ENCODE measurements at regions not wholly inside any gene's neighbourhood (a gene's known extent, or its start where the extent isn't known, plus 50 kb on each side); places are given as distances from the start of the nearest gene placed in this dataset.
"Not testable (repeated sequence)": the region's sequence is repeated elsewhere in the genome, so short reads cannot be mapped to it uniquely, and the experiment has no call there.

DNA sequence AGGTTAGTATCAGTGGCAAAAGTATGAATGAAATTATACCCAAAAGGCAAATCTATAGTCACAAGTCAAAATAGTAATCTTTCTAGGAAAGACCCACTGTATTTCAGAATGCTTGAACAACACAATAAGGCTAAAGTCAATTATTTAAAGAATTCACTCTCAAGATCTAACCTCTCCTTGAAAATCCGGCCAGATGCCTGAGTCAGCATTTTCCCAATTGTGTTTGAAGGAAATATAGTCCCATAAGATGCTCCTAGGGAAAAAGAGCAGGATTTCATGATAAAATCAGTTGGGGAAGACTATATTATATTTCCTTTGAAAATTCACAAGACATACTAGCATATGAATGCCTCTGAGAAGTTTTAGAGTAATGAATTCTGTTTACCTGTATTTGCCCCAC lies 1075.0 kb downstream of the GRM8 start:
- DNase-seq (ENCODE audit: low spot score): no peak

- no peak for DNase-seq (ENCODE audit: low spot score)
These were observed 1086.1 kb downstream of the GRM8 start for GRCh38 chr7:126166645-126167044.

DNA sequence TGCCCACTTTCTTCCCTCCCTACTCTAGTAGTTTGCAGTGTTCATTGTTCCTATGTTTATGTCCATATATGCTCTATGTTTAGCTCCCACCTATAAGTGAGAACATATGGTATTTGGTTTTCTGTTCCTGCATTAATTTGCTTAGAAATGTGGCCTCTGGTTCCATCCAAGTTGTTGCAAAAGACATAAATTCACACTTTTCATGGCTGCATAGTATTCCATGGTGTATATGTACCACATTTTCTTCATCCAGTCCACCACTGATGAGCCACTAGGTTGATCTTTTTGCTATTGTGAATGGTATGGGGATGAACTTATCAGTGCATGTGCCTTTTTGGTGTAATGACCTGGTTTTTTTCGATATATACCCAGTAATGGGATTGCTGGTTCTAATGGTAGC lies 1089.1 kb downstream of the GRM8 start:
- DNase-seq (ENCODE audit: low spot score): no peak

DNA sequence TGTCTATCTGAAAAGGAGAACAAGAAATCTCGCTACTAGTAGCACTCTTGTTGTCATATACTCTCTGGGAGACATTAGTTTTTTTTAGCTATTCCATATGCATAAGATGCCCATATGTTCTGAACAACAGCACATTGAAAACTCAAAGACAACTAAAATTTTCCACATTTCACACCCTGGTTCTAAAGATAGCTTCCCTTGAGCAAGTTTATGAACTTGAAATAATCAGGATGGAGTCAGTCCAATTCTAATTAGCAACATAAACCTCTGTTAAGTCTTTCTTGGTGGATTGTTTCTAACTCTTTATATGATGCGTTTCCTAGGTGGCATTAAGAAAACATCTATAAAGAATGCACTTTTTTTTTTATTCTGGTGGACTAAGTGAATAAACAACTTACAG lies 1095.3 kb downstream of the GRM8 start:
- no peak for DNase-seq (ENCODE audit: low spot score)

DNA sequence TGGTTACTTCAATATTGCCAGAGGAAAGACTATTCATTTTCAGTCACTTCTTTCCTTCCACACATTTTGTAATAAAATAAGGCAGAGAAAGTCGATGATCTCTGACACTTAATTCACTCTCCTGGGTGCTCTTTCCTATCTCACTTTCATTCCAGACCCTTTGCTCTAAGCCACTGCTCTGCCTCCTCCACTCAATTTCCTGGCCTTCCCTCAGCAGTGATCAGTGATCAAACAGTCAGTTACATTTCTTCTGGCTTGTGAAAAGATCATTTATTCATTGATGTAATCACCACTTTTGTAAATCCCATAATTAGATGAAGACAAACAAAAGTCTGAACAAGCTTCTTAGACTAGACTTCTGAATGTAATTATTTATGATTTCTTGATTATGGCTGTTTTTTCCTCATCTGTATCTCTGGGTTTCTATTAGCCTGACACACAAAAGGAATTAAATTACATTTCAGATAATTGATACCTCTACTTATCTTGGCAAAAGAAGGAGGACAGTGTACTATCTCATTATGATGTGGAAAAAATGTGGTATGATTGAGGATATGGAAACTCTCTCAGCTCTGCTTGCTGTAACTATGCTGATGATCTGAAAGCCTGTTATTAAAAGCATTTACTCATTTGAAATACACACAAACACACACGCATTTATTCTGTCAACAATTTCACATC lies 1102.3 kb downstream of the GRM8 start:
- DNase-seq (ENCODE audit: low spot score): no peak

DNA sequence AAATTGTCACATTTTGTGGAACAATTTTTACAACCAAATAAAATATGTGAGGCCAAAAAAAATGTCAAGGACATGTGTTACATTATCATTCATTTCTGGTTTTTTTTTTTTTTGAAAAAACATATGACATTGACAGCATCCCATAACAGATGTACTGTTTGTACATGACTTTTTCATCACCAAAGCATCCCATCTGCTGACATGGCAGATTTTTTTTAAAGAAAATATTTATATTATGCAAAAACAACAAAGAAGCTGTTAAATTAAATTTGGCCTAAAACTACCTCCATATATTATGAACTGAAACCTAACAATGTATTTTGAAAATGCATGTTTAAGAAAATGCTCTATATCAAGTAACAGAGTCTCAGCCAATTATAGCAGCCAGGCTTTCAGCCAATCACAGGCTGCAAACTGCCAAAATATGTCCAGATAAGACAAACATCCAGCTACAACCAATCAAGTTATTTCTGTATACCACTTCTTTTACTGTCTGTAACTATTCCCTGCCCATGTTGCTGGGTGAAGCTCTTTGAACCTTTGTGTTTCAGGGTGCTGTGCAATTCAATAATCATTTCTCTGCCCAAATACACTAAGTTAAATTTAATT lies 1111.8 kb downstream of the GRM8 start:
- no peak for DNase-seq (ENCODE audit: low spot score)

GRCh38 chr7:126119981-126120380 lies 1132.8 kb downstream of the GRM8 start:
- no peak for DNase-seq (ENCODE audit: low spot score)

DNA sequence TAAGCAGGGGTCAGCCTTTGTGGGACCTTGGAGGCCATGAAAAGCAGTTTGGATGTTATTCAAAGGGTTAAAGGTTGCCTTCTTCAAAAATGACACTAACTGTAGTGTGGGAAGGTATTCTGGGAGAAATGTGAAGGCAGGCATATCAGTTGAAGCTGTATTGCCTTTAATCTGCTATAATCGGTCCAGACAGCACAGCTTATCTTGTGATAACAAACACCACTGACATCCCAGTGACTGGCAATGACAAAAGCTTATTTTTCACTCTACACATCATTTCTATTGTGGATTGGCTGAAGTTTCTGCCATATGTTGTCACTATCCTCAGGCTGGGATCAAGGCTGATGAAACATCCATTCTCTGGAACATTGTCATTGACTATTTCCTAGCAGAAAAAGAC lies 1149.2 kb downstream of the GRM8 start:
- no peak for DNase-seq (ENCODE audit: low spot score)

- no peak for DNase-seq (ENCODE audit: low spot score)
These were observed 1153.4 kb upstream of the POT1 start for GRCh38 chr7:126083014-126083413.

GRCh38 chr7:126079581-126079980 lies 1150.0 kb upstream of the POT1 start:
- DNase-seq (ENCODE audit: low spot score): no peak

DNA sequence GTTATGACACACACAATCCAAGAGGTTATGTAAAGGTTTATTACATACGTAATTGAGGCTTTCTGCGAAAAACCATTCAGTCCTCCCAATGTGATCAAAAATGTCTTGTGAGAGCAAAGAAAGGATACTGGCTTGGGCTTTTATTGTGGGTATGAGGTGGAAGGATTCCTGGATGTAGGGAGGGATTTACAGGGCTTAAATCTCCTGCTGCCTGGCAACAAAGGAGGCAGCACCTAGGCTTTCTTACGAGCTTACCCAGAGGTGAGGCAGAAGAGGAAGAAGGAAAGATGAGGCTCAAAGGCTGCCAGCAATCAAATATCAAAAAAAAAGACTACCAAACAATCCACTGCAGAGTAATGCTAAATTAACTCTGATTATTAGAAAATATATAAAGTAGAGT lies 1149.5 kb upstream of the POT1 start:
- no peak for DNase-seq (ENCODE audit: low spot score)

DNA sequence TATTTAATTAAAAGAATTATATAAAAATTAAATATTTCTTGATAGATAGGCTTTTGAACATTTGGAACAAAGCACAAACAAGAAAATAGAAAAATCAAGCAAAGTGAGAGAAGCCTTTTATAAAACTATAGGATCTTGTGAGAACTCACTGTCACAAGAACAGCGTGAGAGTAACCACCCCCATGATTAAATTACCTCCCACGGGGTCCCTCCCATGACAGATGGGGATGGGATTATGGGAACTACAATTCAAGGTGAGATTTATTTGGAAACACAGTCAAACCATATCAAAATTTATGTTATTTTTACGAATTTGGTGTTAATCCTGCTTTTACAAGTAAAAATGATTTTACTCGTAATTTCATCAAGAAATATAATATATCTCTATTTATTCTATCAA lies 1136.1 kb upstream of the POT1 start:
- no peak for DNase-seq (ENCODE audit: low spot score)

DNA sequence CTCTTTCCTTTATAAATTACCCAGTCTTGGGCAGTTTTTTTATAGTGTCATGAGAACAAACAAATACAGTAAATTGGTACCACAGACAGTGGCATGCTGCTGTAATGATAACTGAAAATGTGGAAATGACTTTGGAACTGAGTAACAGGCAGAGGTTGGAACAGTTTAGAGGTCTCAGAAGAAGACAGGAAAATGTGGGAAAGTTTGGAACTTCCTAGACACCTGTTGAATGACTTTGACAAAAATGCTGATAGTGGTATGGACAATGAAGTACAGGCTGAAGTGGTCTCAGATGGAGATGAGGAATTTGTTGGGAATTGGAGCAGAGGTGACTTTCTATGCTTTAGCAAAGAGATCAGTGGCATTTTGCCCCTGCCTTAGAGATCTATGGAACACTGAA lies 1128.4 kb upstream of the POT1 start:
- DNase-seq (ENCODE audit: low spot score): no peak

- DNase-seq (ENCODE audit: low spot score): not testable (repeated sequence)
These were observed 1127.0 kb upstream of the POT1 start for GRCh38 chr7:126056613-126057012.

DNA sequence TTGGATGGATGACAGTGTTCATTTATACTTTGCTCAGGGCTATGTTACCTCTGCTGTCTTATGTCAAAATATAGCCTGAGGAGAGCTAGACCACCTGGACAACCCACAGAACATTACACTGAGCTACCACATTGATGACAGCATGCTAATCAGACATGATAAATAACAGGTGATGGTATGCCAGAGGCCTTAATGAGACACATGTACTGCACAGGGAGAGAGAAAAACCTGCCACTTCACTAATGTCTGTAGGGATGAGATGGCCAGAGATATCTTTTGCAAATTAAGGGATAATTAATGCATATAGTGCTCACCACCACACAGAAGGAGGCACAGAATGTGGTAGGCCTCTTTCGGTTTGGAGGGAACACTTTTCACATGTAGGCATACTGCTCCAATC lies 1122.6 kb upstream of the POT1 start:
- no peak for DNase-seq (ENCODE audit: low spot score)

GRCh38 chr7:126044662-126045061 lies 1115.0 kb upstream of the POT1 start:
- DNase-seq (ENCODE audit: low spot score): no peak

GRCh38 chr7:126041472-126041871 lies 1111.8 kb upstream of the POT1 start:
- DNase-seq (ENCODE audit: low spot score): no peak

- DNase-seq (ENCODE audit: low spot score): no peak
These were observed 1110.8 kb upstream of the POT1 start for GRCh38 chr7:126040114-126041045.

GRCh38 chr7:126026421-126027088 lies 1096.9 kb upstream of the POT1 start:
- DNase-seq (ENCODE audit: low spot score): no peak

GRCh38 chr7:126022452-126022851 lies 1092.8 kb upstream of the POT1 start:
- DNase-seq (ENCODE audit: low spot score): no peak

- DNase-seq (ENCODE audit: low spot score): no peak
These were observed 1087.1 kb upstream of the POT1 start for GRCh38 chr7:126016722-126017121.

GRCh38 chr7:126005064-126005463 lies 1075.4 kb upstream of the POT1 start:
- DNase-seq (ENCODE audit: low spot score): no peak

DNA sequence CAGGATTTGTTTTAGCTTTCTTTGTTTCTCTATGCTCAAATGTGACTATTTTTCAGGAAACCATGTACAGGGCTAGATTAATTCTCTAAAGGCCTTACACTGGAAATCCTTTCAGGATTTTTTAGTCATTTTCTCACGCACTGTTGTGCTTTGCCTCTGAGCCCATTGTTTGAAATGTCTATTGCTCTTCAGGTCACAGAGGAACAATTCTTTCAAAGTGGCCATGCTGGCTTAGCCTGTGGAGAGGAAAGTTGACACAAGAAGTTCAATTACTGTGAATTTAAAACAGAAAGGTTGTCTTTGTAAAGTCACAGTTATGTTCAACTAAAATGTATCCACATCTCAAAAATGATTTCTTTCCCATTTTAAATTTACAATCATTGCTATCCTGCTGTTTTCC lies 1071.7 kb upstream of the POT1 start:
- DNase-seq (ENCODE audit: low spot score): no peak

Measured in ecto neural progenitor cell (in vitro differentiated cells).